SW480 (cell line): ENCODE measurements at regions not wholly inside any gene's neighbourhood (a gene's known extent, or its start where the extent isn't known, plus 50 kb on each side); places are given as distances from the start of the nearest gene placed in this dataset.

Source experiments
- DNase-seq: peaks from one replicate; pipeline ENCODE4 v3.0.0-alpha.2; 2016; ENCODE audit warnings: low spot score

DNA sequence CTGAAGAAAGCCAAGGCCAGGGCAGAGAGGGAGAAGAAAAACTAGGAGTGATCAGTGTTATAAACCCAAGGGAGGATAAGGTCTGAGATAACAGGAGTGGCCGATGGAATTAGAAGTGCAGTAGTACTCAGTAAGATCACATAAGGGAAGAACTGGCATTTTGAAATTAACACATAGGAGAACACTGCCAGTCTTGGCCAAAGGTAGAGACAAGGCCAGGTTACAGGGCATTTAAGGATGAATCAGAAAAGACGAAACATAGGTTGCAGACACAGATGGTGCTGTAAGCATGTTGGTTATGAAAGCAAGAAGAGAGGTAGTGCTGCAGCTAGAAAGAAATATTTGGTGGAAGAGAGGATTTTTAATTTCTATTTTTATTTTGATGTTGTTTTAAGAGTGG lies 278.9 kb upstream of the SNX7 start:
- DNase-seq, result no peak

- DNase-seq, result no peak
Measured at GRCh38 chr1:98374098-98374497, 287.4 kb upstream of the SNX7 start.

GRCh38 chr1:98373056-98373455 lies 288.5 kb upstream of the SNX7 start:
- DNase-seq, result no peak

- DNase-seq, result no peak
Measured at GRCh38 chr1:98371764-98372163, 289.8 kb upstream of the SNX7 start.

- DNase-seq, result no peak
Measured at GRCh38 chr1:98369463-98369862, 292.1 kb upstream of the SNX7 start.

GRCh38 chr1:98368995-98369394 lies 292.5 kb upstream of the SNX7 start:
- peak; percentile 9 for DNase-seq

DNA sequence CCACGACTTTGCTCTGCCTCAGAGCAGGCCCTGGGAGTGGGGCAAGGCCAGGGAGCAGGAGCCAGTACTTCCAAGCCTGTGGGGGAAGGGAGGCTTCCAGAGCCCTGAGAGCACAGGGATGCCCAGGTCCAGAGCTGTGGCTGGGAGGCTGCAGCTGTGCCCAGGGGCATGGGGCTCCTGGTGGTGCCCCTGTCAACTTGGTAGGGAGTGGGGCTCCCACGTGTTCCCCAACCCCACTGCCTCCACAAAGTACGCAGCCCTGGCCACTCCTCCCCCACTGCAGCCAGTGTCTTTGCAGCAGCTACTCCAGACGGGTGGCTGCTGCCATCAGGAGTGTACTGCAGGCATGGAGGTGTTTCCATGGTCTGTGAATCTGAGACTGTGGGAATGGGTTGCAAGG lies 294.1 kb upstream of the SNX7 start:
- no peak for DNase-seq

DNA sequence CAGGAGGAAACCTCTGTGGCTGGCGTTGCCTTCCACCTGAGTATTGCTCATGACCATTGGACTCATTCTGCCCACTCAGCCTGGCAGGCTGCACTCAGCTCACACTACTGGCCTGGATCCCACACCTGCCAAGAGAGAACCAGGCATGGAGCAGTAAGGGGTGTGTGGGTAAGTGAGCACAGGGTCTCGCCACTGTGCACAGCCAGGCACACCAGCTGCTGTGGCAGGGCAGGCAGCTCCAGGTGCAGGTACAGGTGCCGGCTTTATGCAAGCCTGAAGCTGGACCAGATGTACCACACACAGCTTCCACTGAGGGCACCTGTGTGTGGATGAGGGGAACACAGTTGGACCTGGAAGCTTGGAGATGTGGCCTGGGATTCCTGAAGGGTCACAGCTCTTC lies 295.2 kb upstream of the SNX7 start:
- DNase-seq, result no peak

- no peak for DNase-seq
Measured at GRCh38 chr1:98364544-98364943, 297.0 kb upstream of the SNX7 start.

GRCh38 chr1:98360864-98361263 lies 300.7 kb upstream of the SNX7 start:
- DNase-seq, result no peak

DNA sequence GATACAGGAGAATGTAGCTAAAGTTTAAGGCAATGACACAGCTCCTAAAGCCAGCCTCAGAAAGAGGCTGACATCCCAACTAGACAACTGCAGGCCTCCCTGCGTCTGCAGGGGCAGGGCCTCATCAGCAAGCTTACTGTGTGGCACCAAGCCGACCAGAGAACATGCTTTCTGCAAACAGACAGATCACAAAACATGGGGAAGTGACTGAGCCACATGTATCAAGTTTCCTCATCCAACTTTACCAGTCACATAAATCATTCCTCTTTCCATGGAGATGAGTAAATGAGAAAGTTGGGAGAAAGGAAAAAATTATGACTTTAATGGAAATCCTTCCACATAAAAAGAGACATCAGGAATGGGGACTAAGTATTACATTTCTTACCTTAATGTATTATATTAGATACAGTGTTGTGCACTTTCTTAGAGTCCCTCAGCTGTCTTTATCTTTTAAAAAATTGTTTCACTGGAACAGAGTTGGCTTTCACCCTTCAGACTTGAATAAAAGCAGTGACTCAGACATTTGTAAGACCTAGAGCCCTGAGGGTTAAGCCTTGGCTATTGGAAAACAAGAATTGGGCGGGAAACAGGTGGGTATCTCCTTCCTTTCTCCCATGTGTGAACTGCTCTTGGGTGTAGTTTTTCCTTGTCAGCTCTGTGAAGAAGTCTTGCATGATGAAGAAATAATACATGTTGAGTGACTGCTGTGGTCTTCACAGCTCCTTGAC lies 305.7 kb upstream of the SNX7 start:
- no peak for DNase-seq

DNA sequence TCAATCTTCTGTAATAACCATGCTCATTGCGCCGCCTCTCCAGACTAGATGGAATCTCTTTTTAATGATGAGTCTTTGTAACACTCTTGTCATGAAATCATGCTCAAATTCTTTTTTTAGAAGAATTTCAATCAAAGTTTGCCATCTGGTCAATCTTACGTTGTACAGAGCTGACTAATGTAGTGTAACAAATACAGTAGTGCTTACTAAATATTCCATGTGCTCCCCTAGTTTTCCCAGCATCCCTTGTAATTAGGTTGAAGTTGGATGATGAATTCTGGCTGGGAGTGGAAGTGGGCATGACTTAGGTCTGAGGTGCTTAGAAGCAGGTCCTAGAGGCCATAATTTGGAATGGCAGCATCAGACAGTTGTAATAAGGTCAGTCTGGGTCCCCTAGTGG lies 309.1 kb upstream of the SNX7 start:
- DNase-seq, result no peak

- no peak for DNase-seq
Measured at GRCh38 chr1:98351561-98351960, 310.0 kb upstream of the SNX7 start.

GRCh38 chr1:98345417-98345816 lies 316.1 kb upstream of the SNX7 start:
- no peak for DNase-seq

GRCh38 chr1:98344731-98345130 lies 316.8 kb upstream of the SNX7 start:
- no peak for DNase-seq

DNA sequence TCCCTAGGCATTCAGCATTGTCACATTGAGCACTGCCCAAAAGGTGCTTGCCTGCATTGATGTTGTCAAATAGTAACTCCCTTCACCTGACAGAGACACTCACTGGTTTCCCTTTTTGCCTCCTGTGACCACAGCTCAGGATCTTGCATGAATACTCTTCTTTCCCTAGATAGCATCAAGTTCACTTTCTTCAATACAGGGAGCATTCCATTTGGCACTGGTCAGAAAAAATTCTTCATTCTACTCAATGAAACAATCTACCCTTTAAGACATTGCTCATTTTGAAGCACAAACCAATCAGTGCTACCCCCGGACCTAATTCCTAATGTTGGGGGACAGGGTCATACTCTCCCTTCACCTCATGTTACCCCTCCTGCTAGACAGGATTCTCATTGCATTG lies 319.0 kb upstream of the SNX7 start:
- no peak for DNase-seq

DNA sequence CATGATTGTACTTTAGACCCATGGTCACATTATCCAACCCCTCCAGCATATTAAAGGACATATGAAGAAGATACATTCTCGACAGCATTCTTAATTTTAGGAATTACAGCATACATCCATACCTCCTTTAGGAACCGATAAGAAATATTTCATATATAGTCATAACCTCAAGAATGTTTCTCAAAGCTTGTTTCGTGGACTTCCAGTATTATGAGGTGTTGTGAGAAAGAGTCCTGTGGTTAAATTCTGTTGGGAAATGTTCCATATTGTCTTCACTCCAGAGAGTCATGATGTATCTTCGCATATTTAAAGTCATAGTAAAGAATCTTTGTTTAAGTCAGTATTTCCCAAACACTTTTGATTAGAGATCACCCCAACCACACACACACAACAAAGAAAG lies 321.0 kb upstream of the SNX7 start:
- DNase-seq, result no peak

DNA sequence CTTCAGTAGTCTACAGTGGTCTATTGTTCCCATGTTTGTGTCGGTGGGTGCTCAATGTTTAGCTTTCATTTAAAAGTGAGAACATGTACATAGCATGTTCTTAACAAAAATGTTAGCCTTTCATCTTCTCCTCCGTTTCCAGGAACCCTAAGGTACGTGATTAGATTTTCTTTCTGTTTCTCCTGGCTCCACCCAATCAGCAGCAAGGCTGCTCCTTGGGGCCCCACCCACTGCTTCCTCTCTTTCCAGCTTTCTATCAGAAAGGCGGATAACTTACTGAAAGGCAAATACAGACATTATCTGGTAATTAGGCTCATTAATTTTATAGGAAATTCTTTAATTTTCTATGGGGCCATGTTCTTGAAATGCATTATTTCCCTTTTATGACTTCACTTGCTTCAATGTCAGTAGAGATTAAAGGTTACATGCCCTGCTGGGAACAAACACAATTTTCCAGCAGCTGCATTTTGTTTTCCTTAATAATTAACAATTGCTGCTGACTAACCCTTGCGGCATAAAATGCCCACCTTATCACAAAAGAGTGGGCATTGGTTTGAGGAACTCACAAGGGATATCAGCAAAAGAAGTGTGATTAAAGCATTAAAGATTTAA lies 324.9 kb upstream of the SNX7 start:
- no peak for DNase-seq

DNA sequence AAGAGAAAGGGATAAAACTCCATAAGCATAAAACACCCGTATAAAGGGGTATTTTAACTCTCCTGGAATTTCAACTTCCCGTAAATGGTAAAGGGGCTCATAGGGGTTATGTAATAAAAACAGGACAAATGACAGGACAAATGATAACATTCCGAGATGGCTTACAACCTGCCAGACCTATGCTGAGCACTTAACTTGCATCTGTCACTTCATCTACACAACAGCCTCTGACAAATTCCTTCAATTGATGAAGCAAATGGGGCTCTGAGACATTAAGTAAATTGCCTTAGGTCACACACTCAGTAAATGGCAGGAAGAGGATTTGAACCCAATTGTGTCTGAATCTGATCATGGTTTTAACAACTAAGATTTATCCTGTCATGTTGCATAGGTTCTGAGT lies 327.6 kb upstream of the SNX7 start:
- DNase-seq, result no peak

GRCh38 chr1:98333406-98333805 lies 328.1 kb upstream of the SNX7 start:
- DNase-seq, result peak; percentile 24

- no peak for DNase-seq
Measured at GRCh38 chr1:98331718-98332311, 329.7 kb upstream of the SNX7 start.

GRCh38 chr1:98331243-98331642 lies 330.3 kb upstream of the SNX7 start:
- DNase-seq, result no peak

GRCh38 chr1:98330224-98330623 lies 331.3 kb upstream of the SNX7 start:
- no peak for DNase-seq

- no peak for DNase-seq
Measured at GRCh38 chr1:98328855-98329254, 332.7 kb upstream of the SNX7 start.
